ENCODE measurements at regions not wholly inside any gene's neighbourhood (a gene's known extent, or its start where the extent isn't known, plus 50 kb on each side); places are given as distances from the start of the nearest gene placed in this dataset.

DNA sequence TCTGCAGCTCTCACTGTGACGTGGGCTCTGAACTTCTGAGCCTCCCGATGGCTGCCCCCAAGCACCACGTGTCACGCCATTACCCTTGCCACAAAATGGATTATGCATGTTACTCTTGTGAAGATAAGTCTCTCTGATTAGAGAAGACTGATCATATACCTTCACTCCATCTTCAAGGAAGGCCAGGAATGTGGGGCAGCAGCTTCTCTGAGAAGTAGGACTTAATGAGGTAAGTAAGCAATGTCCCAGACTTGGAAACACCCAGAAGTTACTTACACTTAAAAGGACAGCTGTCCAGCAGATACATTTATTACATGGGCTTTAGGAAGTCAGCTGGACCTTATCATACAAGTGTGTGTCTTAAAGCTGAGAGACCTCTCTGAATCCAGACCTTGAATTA is 155.0 kb downstream of the FGF1 start:
- no peak overlapping the region for H3K4me3 ChIP-seq (ENCODE audit: control insufficient read depth, low read depth, low read length)
- no peak for DNase-seq (ENCODE audit: low read depth)
- TF ChIP-seq CTCF (conservative IDR thresholded peaks at IDR 0.05; ENCODE audit: control insufficient read depth, insufficient read depth, low read depth, low read length) = no peak

GRCh38 chr5:142529626-142530278 is 156.1 kb downstream of the FGF1 start:
- TF ChIP-seq CTCF (conservative IDR thresholded peaks at IDR 0.05; ENCODE audit: control insufficient read depth, insufficient read depth, low read depth, low read length) = no peak
- H3K4me3 ChIP-seq (ENCODE audit: control insufficient read depth, low read depth, low read length) = no peak overlapping the region
- DNase-seq (ENCODE audit: low read depth) = peak; percentile 76

DNA sequence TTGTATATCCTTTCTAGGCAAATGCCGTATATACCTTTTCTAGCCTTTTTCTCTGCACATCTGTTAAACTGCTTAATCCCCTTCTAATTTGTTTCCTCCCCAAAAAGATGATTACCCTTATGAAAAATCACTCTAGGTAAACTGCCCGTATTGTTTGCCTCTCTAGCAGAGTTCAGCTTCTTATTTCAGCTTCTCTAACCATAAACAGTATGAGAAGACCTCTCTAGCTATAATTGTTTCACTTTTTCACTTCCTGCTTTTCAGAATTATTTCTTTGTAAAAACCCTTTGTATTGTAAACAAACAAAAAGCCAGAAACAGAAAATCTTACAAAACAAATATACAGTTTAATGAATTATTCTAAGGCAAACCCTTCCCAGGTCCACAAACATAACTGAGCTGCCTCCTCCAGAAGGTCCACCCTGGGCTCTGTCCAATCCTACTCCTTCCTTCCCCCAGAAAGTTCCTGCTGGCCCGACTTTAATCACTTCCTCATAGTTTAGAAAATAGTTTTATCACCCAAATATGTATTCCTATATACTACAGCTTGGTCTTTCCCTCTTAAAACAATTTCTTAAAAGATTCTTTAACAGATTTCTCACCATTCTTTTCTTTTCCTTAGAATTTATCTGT is 158.1 kb downstream of the FGF1 start:
- no peak overlapping the region for H3K4me3 ChIP-seq (ENCODE audit: control insufficient read depth, low read depth, low read length)
- TF ChIP-seq CTCF (conservative IDR thresholded peaks at IDR 0.05; ENCODE audit: control insufficient read depth, insufficient read depth, low read depth, low read length) = no peak
- no peak for DNase-seq (ENCODE audit: low read depth)

DNA sequence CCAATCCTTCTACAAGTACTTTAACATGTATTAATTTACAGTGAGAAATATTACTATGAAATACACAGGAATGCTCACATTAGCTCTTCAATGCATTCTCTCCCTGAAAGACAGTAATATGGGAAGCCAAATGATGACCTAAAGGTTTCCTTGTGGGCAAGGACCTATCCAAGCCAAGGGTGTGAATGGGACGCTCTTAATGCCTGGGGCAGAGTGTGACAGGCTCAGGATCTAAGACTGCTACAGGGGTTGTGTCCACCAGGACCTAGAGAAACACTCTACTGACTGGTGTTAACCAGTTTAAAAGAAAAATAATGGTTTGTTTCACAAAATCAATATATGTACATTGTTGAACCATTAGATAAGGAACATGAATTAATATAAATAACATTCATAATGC is 158.7 kb downstream of the FGF1 start:
- no peak overlapping the region for H3K4me3 ChIP-seq (ENCODE audit: control insufficient read depth, low read depth, low read length)
- no peak for TF ChIP-seq CTCF (conservative IDR thresholded peaks at IDR 0.05; ENCODE audit: control insufficient read depth, insufficient read depth, low read depth, low read length)
- no peak for DNase-seq (ENCODE audit: low read depth)

DNA sequence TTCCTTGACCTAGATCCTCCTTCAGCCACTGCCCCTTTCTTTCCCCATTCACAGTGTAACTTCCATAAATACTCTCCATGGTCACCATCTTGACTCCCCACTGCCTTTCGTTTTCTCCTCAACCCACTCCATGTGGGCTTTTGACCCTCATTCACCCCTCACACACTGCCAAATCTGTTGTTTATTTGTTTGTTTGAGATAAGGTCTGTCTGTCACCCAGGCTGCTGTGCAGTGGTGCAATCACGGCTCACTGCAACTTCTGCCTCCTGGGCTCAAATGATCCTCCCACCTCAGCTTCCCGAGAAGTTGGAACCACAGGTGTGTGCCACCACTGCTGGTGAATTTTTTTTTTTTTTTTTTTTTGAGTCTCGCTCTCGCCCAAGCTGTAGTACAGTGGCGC is 162.9 kb downstream of the FGF1 start:
- TF ChIP-seq CTCF (conservative IDR thresholded peaks at IDR 0.05; ENCODE audit: control insufficient read depth, insufficient read depth, low read depth, low read length) = no peak
- H3K4me3 ChIP-seq (ENCODE audit: control insufficient read depth, low read depth, low read length) = no peak overlapping the region
- DNase-seq (ENCODE audit: low read depth) = no peak

DNA sequence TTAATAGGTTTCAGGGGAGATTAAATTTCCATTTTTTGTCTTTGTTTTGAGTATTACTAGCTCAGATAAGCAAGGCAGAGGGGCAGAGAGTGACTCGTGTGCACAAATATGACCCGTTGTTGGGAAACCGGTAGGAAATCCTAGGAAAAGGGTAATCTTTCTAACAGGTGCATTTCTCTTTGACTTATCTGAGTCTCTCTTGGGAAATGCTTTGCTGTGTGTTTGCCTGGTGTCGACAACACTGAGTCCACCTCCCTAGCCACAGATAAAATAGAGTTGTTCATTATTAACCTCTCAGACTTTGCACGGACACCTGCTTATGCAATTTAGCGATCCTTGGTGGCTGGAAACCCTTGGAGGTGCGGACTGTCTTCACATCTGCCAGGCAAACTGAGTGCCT is 164.2 kb downstream of the FGF1 start:
- no peak overlapping the region for H3K4me3 ChIP-seq (ENCODE audit: control insufficient read depth, low read depth, low read length)
- DNase-seq (ENCODE audit: low read depth) = no peak

More for the DNA sequence above, 164.2 kb downstream of the FGF1 start:
- TF ChIP-seq CTCF (conservative IDR thresholded peaks at IDR 0.05; ENCODE audit: control insufficient read depth, insufficient read depth, low read depth, low read length) = no peak
